Pulmonary artery endothelial cell (primary cell): ENCODE measurements at regions not wholly inside any gene's neighbourhood (a gene's known extent, or its start where the extent isn't known, plus 50 kb on each side); places are given as distances from the start of the nearest gene placed in this dataset.
"Not testable (repeated sequence)": the region's sequence is repeated elsewhere in the genome, so short reads cannot be mapped to it uniquely, and the experiment has no call there.

Experiments used
- DNase-seq: peaks from one replicate; pipeline ENCODE4 v3.0.0-alpha.2; 2011; ENCODE audit warnings: low read depth, low spot score

GRCh38 chr1:219042769-219043168 is 130.9 kb upstream of the LYPLAL1 start:
- DNase-seq: no peak

- no peak for DNase-seq
These were observed 128.4 kb upstream of the LYPLAL1 start for GRCh38 chr1:219045246-219045645.

DNA sequence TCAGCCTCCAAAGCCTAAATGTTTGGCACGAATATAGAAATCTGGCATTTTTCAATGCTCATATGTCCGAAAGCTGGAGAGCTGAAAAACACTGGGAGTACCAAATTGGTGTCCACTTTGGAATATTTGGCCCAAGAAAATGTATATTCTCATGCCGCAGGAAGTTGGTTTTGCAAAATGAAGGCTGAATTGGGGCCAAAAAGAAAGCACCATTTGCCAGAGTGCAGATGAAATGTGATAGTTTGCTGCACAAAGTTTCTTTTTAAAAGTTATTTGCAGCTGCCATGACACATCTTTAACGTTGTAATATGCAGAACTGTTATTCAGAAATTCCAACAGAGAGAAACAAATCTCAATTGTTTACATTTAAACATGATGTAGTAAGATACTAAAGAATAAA is 124.2 kb upstream of the LYPLAL1 start:
- DNase-seq: no peak

DNA sequence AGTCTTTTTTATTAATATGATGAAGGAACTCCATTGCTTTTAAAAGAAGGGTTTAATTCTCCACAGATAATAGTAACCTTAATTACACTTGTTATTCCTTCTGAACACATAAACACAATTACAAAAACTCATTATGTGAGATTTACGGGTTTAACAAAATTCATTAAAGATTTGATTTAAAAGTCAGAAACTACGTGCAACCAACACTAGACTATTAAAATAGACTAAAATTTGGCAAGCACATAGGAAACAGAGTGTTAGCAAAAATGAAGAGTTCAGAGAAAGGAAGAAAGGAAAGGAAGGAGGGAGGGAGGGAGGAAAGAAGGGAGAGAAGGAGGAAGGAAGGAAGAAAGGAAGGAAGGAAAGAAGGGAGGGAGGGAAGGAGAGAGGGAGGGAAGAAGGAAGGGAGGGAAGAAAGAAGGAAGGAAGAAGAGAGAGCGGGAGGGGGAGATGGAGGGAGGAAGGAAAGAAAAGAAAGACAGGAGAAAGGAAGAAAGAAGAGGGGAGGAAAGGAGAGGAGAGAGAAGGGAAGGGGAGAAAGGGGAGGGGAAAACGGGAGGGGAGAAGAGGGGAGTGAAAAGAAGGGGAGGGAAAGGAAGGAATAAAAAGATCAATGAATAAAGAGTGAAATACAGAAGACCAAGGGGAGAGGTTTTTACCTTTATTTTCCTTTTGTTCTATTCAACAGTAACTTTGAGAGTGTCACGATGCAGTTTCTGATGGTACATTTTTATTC is 123.4 kb upstream of the LYPLAL1 start:
- no peak for DNase-seq

GRCh38 chr1:219050822-219051125 is 122.9 kb upstream of the LYPLAL1 start:
- no peak for DNase-seq

GRCh38 chr1:219051547-219051946 is 122.1 kb upstream of the LYPLAL1 start:
- DNase-seq: no peak

- no peak for DNase-seq
These were observed 114.5 kb upstream of the LYPLAL1 start for GRCh38 chr1:219058891-219059820.

DNA sequence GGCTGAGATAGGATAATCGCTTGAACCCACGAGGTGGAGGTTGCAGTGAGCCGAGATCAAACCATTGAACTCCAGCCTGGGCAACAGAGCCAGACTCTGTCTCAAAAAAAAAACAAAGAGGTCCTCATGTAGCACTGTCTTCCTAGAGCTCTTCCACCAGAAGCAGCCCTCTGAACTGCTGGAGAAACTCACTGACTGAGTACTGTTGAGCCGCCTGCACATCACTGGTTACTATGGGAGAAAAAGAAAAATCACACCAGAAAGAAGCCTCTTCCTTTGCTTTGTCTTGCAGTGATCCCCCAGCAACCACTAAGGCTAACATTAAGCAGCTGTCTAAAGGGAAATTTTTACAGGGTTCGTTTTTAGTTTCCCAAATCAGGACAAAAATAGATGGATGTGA is 112.9 kb upstream of the LYPLAL1 start:
- DNase-seq: no peak

GRCh38 chr1:219062161-219062560 is 111.5 kb upstream of the LYPLAL1 start:
- DNase-seq: no peak

- DNase-seq: no peak
These were observed 107.6 kb upstream of the LYPLAL1 start for GRCh38 chr1:219066098-219066497.

DNA sequence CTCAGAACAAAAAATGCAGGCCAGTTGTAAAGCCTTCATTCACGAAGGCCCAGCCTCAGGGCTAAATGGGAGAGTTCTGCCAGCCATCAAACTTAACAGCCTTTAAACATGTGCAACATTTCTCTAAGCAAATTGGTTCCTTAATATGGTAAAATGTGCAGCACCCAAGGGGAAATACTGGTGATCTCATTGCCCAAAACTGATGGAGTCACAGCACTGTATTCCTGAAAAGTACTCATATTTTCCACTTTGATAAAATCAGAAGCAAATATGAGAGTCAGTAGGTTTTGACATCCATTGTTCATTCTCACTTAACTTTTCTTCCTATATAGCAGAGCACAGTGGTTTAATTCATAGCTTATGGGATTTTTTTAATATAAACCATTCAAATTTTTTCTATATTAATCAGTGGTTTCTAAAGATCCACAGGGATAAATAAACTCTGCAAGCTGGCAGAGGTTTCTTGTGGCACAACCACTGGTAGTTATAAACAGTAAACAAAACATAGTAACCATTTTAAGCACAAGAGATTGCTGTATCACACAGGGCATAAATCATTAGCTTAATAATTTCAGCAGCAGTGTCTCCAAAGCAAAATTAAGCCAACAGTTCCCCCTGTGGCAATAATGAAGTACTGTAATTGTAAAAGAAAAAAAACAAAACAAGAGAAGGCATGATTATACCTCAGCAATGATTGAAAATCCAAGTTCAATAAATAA is 106.9 kb upstream of the LYPLAL1 start:
- DNase-seq: peak; percentile 19

- DNase-seq: no peak
These were observed 106.3 kb upstream of the LYPLAL1 start for GRCh38 chr1:219067350-219067712.

GRCh38 chr1:219070395-219070794 is 103.3 kb upstream of the LYPLAL1 start:
- not testable (repeated sequence) for DNase-seq

DNA sequence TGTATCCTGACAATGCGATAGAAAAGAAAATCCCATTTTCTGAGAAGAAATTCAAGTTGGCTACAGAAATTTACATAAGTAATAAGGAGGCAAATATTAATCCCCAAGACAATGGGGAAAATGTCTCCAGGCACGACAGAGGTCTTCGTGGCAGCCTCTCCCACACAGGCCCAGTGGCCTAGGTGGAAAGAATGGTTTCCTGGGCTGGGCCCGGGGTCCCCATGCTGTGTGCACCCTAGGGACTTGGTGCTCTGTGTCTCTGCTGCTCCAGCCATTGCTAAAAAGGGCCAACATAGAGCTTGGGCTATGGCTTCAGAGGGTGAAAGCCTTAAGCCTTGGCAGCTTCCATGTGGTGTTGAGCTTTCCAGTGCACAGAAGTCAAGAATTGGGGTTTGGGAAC is 102.5 kb upstream of the LYPLAL1 start:
- no peak for DNase-seq

- DNase-seq: no peak
These were observed 101.3 kb upstream of the LYPLAL1 start for GRCh38 chr1:219072329-219072728.

DNA sequence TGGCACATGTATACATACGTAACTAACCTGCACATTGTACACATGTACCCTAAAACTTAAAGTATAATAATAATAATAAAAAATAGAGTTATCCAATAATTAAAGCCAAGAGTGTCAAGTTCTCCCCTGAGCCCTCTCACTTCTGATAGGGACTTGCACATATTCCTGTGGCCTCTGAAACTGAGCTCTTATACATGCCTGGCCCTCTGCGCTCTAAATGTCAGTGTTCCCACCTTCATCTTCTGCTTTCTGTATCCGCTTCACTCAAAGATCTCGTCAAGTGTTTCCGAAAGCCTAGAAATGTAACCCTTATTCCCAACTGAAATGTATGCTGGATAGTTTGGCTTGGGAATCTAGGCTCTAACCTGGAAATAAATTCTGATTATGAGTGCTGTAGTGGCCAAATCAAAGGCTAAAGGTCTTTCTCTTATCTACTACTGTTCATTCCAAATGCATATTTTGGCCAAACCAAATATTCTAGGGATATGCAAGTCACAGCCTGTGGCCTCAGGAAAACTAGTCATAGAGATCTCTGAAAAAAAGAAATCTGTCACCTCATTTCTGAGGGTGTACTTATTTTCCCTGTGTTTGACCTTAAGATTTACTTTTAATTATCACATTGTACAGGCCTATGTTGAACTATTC is 99.5 kb upstream of the LYPLAL1 start:
- no peak for DNase-seq

GRCh38 chr1:219075121-219075879 is 98.4 kb upstream of the LYPLAL1 start:
- DNase-seq: no peak

GRCh38 chr1:219076326-219076937 is 97.2 kb upstream of the LYPLAL1 start:
- no peak for DNase-seq

GRCh38 chr1:219077767-219078166 is 95.9 kb upstream of the LYPLAL1 start:
- not testable (repeated sequence) for DNase-seq
